CD4-positive, alpha-beta T cell (primary cell): ENCODE measurements at regions not wholly inside any gene's neighbourhood (a gene's known extent, or its start where the extent isn't known, plus 50 kb on each side); places are given as distances from the start of the nearest gene placed in this dataset.

Experiments
- ATAC-seq: fragments of 200-7000 bp; cut with Tn5 transposase; one replicate; pipeline ENCODE4 v1.10.0; 2022; ENCODE audit warnings: mild to moderate bottlenecking; ENCODE audit not compliant: poor library complexity
- CTCF ChIA-PET: fragments of 350-600 bp; sonication (Branson Sonifier 250); formaldehyde crosslinking; loops from one replicate; lab custom pipeline; 2021; ENCODE audit warnings: antibody characterized with exemption, inconsistent platforms; lab: Charles Lee
- POLR2A ChIA-PET: fragments of 350-600 bp; sonication (Branson Sonifier 250); formaldehyde crosslinking; loops from one replicate; lab custom pipeline; 2021; ENCODE audit warnings: antibody characterized with exemption, inconsistent platforms; lab: Charles Lee
- DNase-seq, 14 experiments: peaks; one replicate each; pipeline ENCODE4 v3.0.0-alpha.2; 2013 to 2020; ENCODE audit warnings: mixed read lengths in 2 of 14
- H3K27ac ChIP-seq, 2 donors: one replicate each; pipeline versions ENCODE4 v1.5.1 to v1.7.0; 2013; ENCODE audit warnings: low read length in 2 of 2, low read depth in 1 of 2, mild to moderate bottlenecking in 1 of 2
- H3K27me3 ChIP-seq, 2 experiments: 1 replicate in 1 of 2; 2 replicates in 1 of 2; pipeline versions ENCODE4 v1.6.1 to v1.7.0; 2013; ENCODE audit warnings: low read length in 2 of 2, control low read depth in 1 of 2, mild to moderate bottlenecking in 1 of 2, moderate library complexity in 1 of 2; ENCODE audit not compliant: insufficient read depth in 2 of 2, control insufficient read depth in 1 of 2
- H3K36me3 ChIP-seq: one replicate; pipeline ENCODE4 v1.6.1; 2013; ENCODE audit warnings: low read length, control low read depth; ENCODE audit not compliant: insufficient read depth
- H3K4me1 ChIP-seq: one replicate; pipeline ENCODE4 v1.6.1; 2013; ENCODE audit warnings: low read length, control low read depth; ENCODE audit not compliant: insufficient read depth
- H3K4me3 ChIP-seq: one replicate; pipeline ENCODE4 v1.5.1; 2013; ENCODE audit warnings: mild to moderate bottlenecking, low read length, moderate library complexity
- H3K9me3 ChIP-seq, 2 experiments: 1 replicate in 1 of 2; 2 replicates in 1 of 2; pipeline versions ENCODE4 v1.6.1 to v1.7.0; 2013; ENCODE audit warnings: low read length in 2 of 2, mild to moderate bottlenecking in 2 of 2, control low read depth in 1 of 2, moderate library complexity in 1 of 2; ENCODE audit not compliant: control insufficient read depth in 1 of 2, insufficient read depth in 1 of 2
- H3K27ac Mint-ChIP-seq: one replicate; pipeline ENCODE4 v1.8.0; 2020; ENCODE audit warnings: mixed read lengths
- H3K27me3 Mint-ChIP-seq: one replicate; pipeline ENCODE4 v1.8.0; 2021; ENCODE audit warnings: mixed read lengths
- H3K36me3 Mint-ChIP-seq: one replicate; pipeline ENCODE4 v1.8.0; 2021; ENCODE audit warnings: low read depth, mixed read lengths
- H3K4me1 Mint-ChIP-seq: one replicate; pipeline ENCODE4 v1.8.0; 2021; ENCODE audit warnings: low read depth, mixed read lengths
- H3K4me3 Mint-ChIP-seq: one replicate; pipeline ENCODE4 v1.8.0; 2020; ENCODE audit warnings: mild to moderate bottlenecking, mixed read lengths
- H3K9me3 Mint-ChIP-seq: one replicate; pipeline ENCODE4 v1.8.0; 2020; ENCODE audit warnings: mixed read lengths
- intact Hi-C, 2 experiments: fragments of 100-400 bp; cut with DNase I in 1 of 2; cut with micrococcal nuclease in 1 of 2; formaldehyde crosslinking; loops; one replicate each; pipeline versions ENCODE4 v1.15.1 to v1.9.0; 2023 to 2025; cut with DNase I, micrococcal nuclease
- TF ChIP-seq, protein P1 (sequence below): fragments of 200-600 bp; IDR thresholded peaks from one replicate; pipeline ENCODE4 v1.8.0; 2022; ENCODE audit warnings: antibody characterized with exemption, mild to moderate bottlenecking

DNA sequence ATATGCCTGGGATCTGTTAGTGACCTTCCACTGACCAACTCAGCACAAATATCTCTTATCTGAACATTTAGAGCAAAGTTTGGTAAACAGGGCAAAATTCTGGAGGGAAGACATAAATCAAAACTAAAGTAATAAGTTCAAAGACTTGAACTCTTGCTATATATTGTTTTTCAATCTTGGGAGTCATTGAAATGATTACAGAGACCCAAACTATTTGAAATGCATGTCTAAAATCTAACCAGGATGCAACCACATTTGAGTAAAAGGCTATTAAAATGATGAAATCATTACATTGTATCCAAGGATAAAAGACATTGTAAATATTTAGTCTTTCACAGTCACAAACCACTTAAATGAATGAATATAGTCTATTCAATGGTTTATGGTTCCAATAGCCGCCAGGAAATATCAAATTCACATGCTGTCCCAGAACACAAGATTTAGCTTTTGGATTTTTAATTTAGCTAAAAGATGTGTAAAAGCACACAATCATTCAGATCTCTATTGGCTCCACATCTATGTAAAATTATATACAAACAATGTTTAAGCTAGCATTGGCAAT lies 256.6 kb upstream of the EPHA7 start:
- Mint-ChIP-seq H3K9me3 (no peaks in the 10 kb centered on the region), H3K27me3 (no peaks in the 10 kb centered on the region), H3K27ac (no peak overlapping the region), H3K4me1 (no peaks in the 10 kb centered on the region), H3K36me3 (no peaks in the 10 kb centered on the region), H3K4me3 (no peak overlapping the region)
- ChIA-PET POLR2A (no interaction called here), CTCF (no interaction called here)
- DNase-seq, result no peak
- ATAC-seq, result no peak
- H3K27me3 ChIP-seq, result no peaks in the 10 kb centered on the region
- TF ChIP-seq, protein P1, sequence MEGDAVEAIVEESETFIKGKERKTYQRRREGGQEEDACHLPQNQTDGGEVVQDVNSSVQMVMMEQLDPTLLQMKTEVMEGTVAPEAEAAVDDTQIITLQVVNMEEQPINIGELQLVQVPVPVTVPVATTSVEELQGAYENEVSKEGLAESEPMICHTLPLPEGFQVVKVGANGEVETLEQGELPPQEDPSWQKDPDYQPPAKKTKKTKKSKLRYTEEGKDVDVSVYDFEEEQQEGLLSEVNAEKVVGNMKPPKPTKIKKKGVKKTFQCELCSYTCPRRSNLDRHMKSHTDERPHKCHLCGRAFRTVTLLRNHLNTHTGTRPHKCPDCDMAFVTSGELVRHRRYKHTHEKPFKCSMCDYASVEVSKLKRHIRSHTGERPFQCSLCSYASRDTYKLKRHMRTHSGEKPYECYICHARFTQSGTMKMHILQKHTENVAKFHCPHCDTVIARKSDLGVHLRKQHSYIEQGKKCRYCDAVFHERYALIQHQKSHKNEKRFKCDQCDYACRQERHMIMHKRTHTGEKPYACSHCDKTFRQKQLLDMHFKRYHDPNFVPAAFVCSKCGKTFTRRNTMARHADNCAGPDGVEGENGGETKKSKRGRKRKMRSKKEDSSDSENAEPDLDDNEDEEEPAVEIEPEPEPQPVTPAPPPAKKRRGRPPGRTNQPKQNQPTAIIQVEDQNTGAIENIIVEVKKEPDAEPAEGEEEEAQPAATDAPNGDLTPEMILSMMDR, result no peak
- no peak overlapping the region for H3K4me3 ChIP-seq
- H3K36me3 ChIP-seq, result no peaks in the 10 kb centered on the region
- peaks cover 0 to 6% of the 10 kb centered on the region in 2 experiments for H3K9me3 ChIP-seq
- no peak overlapping the region for H3K27ac ChIP-seq
- intact Hi-C loops, result no loop called here
- no peaks in the 10 kb centered on the region for H3K4me1 ChIP-seq

GRCh38 chr6:93663111-93663510 lies 243.8 kb upstream of the EPHA7 start:
- Histone ChIP-seq H3K27me3 (no peaks in the 10 kb centered on the region), H3K27ac (no peak overlapping the region), H3K4me3 (no peak overlapping the region), H3K36me3 (no peaks in the 10 kb centered on the region), H3K4me1 (no peaks in the 10 kb centered on the region), H3K9me3 (peaks cover 0 to 7% of the 10 kb centered on the region in 2 experiments)
- Mint-ChIP-seq H3K4me3 (no peak overlapping the region), H3K9me3 (peaks cover 22% of the 10 kb centered on the region), H3K4me1 (no peaks in the 10 kb centered on the region), H3K36me3 (no peaks in the 10 kb centered on the region), H3K27ac (no peak overlapping the region), H3K27me3 (no peaks in the 10 kb centered on the region)
- ChIA-PET CTCF (no interaction called here), POLR2A (no interaction called here)
- ATAC-seq (no peak), DNase-seq (no peak)
- TF ChIP-seq, protein P1, result no peak
- intact Hi-C loops, result no loop called here

- H3K36me3 ChIP-seq, result no peaks in the 10 kb centered on the region
- no peaks in the 10 kb centered on the region for H3K4me1 ChIP-seq
- ATAC-seq (no peak), DNase-seq (no peak)
- intact Hi-C loops, result no loop called here
- ChIA-PET POLR2A (no interaction called here), CTCF (no interaction called here)
- no peak overlapping the region for H3K4me3 ChIP-seq
- Mint-ChIP-seq H3K27ac (no peak overlapping the region), H3K27me3 (no peaks in the 10 kb centered on the region), H3K4me1 (no peaks in the 10 kb centered on the region), H3K4me3 (no peak overlapping the region), H3K36me3 (no peaks in the 10 kb centered on the region), H3K9me3 (peaks cover 14% of the 10 kb centered on the region)
- TF ChIP-seq, protein P1, result no peak
- H3K27ac ChIP-seq, result no peak overlapping the region
- no peaks in the 10 kb centered on the region for H3K9me3 ChIP-seq
- H3K27me3 ChIP-seq, result no peaks in the 10 kb centered on the region
These were observed 235.2 kb upstream of the EPHA7 start for GRCh38 chr6:93654548-93654947.
